ENCODE measurements at regions not wholly inside any gene's neighbourhood (a gene's known extent, or its start where the extent isn't known, plus 50 kb on each side); places are given as distances from the start of the nearest gene placed in this dataset.

DNA sequence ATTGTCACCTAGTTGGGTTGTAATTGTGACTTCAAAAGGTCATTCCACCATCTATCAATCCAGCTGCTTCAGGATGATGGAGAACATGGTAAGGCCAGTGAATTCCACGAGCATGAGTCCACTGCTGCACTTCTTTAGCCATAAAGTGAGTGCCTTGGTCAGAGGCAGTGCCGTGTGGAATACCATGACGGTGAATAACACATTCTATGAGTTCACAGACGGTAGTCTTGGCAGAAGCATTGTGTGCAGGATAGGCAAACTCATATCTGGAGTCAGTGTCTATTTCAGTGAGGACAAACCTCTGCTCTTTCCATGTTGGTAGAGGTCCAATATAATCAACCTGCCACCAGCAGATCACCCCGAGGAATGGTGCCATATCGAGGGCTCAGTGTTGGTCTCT is 650.9 kb downstream of the KCNJ2 start:
- no peak for DNase-seq

- DNase-seq = peak; percentile 46
Measured at GRCh38 chr17:70825321-70826125, 656.2 kb downstream of the KCNJ2 start.

DNA sequence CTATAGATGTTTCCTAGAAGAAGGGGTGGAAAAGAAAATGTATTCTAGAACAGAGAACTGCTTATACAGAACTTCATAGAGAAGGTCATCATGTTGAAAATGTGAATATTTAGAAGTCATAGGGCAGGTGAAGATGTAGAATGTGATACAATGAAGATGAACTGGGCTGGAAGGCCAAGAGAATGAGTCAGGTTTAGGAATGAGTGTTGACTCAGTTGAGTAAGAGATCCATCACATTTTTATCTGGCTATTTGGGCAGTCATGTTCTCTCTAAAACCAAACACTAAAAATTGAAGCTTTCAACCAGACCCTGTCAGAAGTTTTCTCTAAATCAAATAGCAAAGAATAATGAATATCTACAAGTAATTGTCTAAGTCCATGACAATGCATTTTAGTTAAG is 660.5 kb downstream of the KCNJ2 start:
- no peak for DNase-seq

DNA sequence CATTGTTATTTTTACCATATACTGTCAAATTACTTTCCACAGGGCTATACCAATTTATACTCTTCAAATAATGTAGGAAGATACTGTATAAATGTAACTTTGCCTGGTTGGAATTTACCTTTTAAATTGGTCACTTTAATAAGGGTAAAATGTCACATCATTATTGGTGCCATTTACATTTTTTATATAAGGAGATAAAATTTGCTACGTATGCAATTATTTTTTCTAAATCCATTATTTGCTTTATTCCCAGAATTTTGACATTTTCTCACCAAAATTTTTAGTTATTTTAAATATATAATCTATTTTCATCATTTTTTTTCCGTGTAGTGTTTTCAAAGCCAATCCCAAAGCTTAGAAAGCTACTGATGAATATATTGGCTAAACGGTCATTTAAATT is 664.7 kb downstream of the KCNJ2 start:
- no peak for DNase-seq

DNA sequence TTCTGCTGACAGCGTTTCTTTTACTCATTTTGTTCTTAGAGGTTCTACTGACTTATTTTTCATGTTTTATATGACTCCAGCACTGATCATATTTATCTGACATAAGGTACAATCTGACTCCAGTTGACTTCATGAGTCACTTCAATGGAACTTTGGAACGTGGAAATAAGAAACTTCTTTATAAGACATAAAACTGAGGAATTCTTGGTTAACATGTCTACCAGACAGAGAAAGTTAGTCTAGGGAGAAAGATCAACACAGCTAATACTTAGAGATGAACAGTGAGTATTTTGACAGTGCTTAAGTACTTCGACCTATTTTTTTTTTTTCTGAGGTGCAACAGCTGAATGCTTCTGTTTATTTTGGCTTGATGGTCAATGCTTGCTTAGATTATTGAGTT is 679.5 kb downstream of the KCNJ2 start:
- DNase-seq = no peak

GRCh38 chr17:70855401-70856054 is 686.2 kb downstream of the KCNJ2 start:
- no peak for DNase-seq

DNA sequence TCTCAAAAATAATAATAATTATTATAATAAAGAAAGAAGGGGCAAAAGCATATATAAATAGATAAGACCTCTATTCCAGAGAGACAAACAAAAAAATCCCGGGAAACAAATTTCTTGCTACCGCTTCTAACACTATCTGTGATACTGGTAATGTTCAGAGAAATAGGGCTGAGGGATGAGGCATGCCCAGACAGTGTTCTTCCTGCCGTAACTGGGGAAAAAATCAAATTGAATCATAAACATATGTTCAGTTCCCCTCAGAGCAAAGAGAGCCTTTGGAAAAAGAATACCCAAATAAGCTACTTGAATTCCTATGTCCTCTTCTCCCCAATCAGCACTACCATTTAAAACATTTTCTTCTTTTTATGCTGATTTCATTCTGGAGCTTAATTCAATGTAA is 688.0 kb downstream of the KCNJ2 start:
- DNase-seq = no peak

DNA sequence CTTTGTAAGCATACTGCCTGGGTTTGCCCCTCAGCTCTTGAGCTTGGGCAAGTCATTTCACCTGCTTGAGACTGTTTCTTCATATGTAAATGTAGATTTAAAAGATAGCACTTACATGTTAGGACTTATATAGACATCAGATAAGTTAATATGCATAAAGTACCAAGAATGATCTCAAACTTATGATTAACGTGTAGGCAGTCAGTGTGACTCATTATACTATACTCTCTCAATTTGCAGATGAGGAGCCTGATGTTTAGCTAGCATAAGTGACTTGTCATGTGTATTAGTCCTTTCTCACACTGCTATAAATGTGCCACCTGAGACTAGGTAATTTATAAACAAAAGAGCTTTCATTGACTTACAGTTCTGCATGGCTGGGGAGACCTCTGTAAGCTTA is 690.5 kb downstream of the KCNJ2 start:
- DNase-seq = no peak

DNA sequence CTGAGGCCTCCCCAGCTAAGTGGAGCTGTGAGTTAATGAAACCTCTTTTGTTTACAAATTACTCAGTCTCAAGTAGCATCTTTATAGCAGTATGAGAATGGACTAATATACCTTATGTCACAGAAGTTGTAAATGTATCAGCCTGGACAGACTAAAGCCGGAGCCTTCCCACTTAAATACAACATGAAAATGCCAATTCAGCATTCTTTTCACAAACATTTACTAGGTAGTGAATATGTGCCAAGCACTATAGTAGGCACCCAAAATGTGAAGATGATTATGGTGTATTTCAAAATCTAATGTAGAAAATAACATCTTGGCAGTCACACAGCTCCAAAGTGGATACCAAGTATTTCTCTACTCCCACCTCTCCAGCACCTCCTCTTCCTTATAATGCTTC is 693.0 kb downstream of the KCNJ2 start:
- no peak for DNase-seq

DNA sequence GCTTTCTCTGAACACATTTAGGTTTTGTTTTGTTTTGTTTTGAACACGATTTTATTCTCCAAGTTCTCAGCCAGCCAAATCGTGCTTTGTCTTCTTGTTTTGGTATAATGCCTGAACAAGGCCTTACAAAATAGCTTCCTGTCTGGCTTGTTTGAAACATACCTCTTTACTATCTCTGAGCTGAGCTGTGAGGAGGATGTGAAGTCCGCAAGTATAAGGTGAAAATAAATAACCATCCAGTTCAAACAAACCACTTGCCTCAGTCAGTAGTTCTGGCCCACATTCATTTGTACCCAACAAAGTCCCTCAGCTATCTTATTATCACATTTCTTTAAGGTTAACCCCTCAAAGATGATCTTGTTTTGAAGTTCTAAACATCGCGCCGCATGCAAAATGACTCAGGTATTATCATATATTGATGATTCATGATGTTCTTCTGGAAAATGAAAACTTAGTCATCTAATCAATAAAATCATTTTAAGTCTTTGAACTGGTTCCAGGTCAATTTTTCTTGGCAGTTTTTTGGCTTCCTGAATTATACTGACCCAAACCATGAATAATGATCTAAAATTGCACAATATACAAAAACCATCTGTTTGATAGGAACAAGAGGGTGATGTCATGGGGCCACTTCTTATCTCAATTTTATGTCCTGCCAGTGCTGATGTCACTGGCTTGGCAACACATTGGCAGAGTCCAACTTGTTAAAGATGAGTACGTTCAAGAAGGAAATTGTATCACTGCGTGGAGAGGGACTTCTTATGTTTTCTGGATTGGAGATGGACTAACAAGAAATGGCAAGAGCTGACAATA is 694.3 kb downstream of the KCNJ2 start:
- DNase-seq = no peak

GRCh38 chr17:70865993-70866804 is 696.9 kb downstream of the KCNJ2 start:
- DNase-seq = no peak

DNA sequence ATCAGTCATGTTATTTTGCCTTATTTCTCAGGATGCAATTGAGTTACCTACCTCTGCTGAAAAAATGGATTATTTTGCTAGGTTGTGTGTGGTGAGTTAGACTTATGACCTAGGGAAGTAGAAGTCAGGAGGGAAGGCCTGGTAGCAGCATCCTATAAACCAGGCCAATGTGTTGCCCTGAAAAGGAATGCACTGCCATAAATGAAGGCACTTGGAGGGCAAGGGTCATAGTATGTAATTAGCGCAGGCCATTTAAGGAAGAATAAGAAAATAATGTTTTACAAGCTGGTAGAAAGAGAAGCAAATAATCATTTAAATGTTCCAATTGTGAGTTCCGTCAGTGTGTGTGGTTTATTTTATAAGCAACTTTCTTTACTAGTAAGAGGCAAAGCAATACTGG is 698.8 kb downstream of the KCNJ2 start:
- no peak for DNase-seq

GRCh38 chr17:70869402-70870085 is 700.2 kb downstream of the KCNJ2 start:
- DNase-seq = no peak

DNA sequence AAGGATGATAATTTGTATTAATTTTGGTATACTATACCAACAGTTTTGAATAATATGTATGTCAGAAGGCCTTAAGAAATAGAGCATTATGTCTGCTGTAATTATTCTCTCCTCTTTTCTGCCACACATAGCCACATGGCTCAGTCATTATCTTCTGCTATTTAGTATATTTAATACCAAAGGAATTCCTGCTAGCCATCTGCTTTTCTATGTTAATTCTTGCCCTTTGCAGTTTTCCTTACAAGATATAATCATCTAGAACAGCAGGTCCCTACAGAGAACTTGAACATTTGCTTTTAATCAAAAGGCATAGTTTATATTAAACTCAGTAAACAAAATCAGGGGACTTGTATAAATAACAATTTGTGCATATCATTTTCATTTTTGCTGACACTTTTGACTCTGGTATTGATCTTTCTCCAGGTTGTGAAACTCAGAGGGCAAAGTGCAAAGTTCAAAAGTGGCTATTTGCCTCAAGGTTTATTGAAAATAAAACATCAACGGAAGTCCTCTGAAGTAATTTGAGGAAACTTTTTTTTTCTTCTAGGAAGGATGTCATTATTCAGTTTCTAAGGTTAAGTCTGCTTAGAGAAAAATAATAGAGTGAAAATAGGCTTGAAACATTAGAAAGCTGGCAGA is 702.0 kb downstream of the KCNJ2 start:
- DNase-seq = no peak

GRCh38 chr17:70872103-70872502 is 702.8 kb downstream of the KCNJ2 start:
- DNase-seq = no peak

DNA sequence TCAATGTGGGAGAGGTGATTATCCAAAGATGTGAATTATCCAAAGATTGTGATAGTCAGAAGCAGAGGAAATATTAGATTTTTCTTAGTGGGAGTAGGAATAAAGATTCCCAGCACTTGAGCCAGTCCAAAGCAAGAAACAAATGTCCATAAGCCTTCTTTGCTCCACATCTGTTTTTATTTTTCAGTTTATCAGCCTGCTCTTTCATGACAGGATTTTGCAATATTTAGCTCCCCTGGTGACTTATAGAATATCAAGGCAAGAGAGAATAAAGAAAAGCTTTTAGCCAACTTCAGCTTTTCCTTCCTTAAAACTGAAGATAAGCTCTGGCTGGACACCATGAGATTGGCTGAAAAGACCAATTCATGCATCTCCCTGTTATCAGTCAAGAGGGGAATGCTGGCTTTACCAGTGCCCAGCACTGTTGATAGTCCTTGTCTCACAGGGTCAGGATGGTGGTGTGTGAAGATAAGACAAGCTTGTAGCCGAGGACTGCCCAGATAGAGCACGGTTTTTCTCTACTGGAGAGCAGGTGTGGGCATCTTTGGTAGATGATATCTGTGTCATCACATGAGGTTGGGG is 706.5 kb downstream of the KCNJ2 start:
- DNase-seq = no peak

DNA sequence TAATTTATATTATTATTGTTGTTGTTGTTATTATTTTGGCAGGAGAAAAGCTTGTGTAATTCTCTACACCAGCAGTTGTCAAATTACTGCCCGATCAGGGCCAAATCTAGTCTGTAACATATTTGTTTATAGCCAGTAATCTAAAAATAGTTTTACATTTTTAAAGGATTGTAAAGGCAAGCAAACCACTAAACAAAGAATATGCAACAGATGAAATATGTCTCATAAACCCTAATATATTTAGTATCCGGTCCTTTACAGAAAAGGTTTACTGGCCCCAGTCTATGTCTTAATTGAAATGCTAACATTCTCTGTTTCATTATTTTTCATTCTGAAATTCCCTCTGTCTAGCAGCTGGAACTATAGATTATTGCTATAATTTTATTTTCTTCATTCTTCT is 709.5 kb downstream of the KCNJ2 start:
- DNase-seq = no peak

DNA sequence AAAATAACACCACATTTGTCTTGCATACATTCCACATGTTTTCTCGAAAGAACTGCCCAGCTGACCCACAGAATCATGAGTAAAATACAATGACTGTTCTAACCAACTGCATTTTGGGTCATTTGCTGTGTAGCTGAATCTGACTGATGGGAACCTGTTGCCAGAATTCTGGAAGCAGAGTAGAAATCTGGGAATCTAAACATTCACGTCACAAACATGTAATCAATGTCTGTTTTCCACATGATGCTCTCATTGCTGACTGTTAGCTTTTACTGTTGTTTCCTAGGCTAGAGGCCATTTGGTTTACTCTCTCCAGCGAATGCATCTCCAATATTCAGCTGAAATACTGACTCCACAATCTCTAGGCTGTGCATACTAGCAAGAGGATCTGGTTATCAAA is 710.1 kb downstream of the KCNJ2 start:
- no peak for DNase-seq

- DNase-seq = no peak
Measured at GRCh38 chr17:70881093-70881492, 711.8 kb downstream of the KCNJ2 start.

GRCh38 chr17:70882504-70882903 is 713.2 kb downstream of the KCNJ2 start:
- no peak for DNase-seq

DNA sequence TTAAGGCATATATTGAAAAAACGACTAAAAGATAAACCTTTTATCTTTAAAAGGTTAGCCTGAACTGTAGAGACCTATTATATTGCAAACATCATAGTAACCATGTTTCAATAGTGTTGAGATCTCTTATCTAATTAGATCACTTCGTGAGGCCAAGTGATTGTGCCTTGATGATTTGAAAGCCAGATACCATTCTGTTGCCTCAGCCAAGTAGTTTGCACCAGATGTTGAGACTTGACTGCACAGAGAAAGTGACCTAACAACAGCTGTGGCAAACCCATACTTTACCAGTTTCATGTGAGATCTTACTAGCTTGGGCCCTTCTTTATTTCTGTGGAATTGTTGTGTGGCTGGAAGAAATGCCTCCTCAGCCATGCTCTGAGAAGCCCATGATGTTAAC is 717.3 kb downstream of the KCNJ2 start:
- no peak for DNase-seq
